ENCODE measurements at regions not wholly inside any gene's neighbourhood (a gene's known extent, or its start where the extent isn't known, plus 50 kb on each side); places are given as distances from the start of the nearest gene placed in this dataset.
"Not testable (repeated sequence)": the region's sequence is repeated elsewhere in the genome, so short reads cannot be mapped to it uniquely, and the experiment has no call there.

DNA sequence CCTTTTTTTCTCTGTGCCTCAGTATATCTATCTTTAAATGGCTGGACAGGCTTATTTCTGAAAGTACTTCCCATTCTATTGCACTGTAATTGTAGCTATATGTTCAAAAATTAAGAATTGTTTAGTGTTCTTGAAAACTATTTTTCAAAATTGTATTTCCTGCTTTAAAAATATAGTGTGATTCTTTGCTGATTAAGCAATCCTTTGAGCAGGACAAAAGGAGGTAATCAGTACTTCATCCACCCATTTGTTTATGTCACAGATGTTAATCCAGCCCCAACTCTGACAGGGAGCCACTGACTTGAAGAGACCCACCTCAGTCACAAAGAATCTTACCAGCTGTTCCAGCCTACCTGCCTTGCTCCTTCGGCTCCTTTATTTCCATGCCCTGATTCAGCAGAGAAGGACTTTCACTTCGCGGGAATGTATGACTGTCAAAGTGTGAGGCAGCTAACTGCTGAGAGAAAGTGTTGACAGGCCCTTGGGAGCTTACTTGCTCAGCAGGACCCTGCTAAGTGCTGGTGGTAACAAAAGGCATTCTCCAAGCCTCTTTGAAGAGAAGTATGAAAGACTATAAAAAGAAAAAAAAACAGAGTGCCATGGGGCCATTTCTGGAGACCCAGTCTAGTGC lies 393.3 kb upstream of the CYRIA start:
- no peak for DNase-seq

DNA sequence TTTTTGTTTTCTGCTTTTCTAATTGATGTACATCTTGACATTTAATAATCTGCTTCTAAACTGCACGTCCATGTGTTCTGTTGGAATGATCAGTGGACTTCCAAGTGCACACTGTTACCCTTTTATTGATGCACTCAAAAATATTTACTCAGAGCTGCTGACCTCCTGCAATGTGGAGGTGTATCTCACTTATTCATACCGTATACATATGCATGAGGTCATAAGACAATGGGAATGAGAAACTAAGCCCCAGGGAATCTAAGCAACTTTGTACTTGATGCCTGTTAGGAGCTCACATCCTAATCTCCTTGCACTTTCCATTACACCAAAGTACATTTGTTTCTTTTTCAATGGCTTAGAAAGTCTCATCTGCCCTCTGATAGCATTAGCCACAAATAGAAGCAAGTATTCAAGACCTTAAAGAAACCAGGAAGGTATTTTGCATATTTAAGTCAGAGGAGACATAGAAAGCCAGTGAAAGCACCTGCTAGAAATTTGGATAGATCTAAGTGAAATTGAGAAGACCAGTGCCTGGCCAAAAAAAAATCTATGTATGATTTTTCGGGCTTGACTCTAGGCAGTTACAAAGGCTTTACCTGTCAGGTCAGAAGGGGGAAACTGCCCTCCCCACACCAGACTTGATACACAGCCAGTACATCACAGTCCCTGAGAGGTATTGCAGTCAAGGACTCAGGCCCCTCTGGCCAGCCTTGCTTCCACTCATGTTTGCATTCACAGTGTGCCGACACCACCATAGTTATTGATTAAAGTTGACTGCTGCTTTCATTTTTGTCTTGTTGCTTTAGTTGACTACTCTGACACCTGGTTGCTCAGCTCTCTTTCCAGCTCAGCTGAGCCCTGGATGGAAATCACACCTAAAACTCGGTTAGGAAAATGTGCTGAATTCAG lies 391.7 kb upstream of the CYRIA start:
- no peak for DNase-seq

DNA sequence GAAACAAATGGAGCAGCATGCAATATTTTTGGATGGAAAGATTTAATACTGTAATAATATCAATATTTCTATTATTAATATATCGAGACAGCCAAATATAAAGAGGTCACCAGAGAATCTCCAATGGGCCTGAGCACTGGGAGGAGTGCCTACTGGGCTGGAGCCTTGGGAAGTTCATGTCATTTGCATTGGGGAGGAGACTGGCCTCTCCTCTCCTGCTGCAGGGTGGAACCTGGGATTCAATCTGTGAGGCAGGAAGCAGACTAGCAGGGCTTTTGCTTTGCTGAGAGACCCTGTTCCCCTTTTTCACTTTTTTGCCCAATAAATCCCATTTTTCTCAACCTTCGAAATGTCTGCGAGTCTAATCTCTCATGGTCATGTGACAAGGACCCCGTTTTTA lies 390.6 kb upstream of the CYRIA start:
- no peak for DNase-seq

DNA sequence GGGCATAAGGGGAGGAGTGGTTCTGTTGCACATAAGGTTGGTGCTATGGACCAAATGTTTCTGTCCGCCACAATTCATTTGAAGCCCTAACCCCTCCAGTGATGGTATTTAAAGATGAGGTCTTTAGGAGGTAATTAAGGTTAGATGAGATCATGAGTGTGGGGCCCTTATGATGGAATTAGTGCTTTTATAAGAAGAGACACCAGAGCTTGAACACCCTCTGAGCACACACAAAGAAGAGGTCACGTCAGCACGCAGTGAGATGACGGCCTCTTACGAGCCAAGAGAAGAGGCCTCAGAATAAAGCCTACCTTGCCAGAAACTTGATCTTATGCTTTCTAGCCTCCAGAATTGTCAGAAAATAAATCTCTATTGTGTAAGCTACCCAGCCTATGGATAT lies 386.4 kb upstream of the CYRIA start:
- no peak for DNase-seq

DNA sequence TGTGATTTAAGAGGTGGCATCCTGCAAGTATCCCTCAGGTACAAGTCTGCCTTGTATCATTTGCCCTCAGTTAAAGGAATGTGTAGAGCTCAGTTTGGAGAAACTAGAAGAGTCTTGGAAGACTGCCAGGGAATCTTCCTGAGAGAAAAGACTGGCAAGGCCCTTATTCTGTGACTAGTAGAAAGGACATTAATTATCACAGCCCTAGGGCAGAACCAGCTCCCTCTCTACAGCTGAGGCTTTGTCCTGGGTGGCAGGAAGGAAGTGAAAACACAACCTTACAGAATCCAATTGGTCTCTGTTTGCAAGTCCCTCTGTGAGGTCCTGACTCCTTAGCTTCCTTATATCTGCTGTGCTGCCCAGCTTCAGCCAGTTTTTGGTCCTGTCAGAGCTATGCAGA lies 385.9 kb upstream of the CYRIA start:
- no peak for DNase-seq

DNA sequence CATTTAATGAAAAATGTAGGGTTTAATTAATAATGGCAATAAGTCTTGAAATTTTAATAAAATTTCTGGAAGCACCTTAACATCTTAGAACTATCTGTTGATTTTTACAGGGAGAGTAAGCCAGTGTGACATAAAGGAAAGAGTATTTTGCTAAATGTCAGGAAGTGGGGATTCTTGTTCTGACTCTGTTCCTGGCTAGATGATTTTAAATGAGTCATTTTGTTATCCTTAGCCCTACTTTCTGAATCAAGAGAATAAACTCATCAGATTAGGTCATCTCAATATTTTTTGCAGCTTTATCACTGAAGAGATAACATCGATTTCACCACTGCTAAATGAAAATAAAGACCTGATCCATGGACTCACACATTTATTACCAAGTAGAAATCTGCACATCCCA lies 377.5 kb upstream of the CYRIA start:
- DNase-seq = no peak

DNA sequence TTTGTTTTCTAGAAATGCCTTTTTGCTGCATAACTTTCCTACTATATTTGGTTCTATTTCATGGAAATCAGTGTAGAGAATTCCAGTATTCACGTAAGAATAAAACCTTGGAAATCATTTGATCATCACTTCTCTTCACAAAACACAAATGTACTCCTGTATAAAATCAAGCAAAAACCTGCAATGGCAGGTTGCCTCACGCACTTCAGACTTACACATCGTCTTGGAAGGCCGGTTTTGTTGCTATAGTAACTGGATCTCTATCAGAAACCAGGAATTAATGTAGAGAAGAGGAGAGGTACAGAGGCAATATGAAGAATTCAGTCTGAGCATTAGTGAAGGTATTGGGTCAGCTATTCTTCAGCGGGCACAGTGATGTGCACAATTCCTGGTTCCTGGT lies 370.7 kb upstream of the CYRIA start:
- DNase-seq = no peak

DNA sequence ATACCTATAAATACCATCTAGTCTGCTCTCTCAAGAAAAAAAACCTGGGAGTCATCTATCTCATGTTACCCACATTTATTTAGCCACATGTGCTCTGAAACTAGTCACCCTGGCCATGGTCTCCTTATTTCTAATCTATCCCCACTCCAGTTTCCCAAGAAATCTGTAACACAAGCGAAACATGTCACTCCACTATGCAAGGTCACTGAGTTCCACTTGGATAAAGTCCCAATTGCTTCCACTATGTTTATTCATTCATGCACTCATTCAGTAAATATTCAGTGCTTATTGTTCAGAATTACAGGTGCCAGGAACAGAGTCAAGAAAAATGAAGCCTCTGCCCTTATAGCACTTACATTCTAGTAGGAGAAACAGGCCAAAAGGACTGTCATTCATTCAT lies 369.4 kb upstream of the CYRIA start:
- DNase-seq = no peak

DNA sequence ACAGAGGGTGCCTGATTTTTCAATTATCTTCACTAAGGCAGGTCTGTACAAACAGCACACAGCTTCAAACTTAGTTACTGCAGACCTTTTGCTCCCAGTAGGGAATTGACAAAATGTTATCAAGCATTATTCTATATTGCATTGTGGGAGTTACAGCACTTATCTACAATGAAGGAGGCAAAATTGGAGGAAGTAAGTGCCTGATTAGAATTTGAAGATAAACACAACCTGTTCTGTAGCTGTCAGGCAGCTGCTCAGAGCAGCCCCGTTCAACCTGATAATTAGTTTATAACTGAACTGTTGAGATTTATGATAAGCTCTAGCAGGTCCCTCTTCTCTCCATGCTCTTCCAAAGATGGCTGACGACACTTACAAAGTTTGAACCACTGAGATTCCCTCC lies 364.4 kb upstream of the CYRIA start:
- DNase-seq = no peak

DNA sequence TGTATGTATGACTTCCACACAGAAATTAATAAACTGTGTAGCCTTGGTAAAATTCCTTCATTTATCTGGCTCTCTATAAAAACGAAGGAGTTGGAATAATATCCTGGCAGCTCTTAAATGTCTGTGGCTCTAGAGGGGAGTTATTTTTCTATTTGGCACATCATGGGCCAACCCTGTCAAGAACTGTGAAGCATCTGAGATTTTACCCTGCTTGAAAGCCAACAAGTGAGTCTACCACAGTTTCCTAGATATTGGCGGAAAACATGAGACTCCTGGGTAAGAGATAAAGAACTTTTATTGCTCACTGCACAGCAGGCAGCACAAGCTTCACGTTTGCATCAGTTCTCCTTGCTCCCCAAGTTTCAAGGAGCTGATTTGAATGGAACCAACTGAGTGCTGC lies 346.7 kb upstream of the CYRIA start:
- no peak for DNase-seq

DNA sequence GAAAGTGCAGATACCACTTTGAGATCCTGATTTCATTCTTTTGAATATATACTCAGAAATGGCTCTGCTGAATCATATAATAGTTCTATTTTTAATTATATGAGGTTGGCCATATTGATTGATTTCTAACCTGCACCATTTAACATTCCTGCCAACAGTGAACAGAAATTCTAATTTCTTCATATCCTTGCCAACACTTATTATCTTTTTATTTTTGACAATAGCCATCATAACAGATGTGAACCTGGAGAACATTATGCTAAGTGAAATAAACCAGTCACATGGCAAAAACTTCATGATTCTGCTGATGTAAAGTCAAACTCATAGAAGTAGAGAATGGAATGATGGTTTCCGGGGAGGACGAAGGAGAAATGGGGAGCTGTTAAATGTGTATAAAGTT lies 344.5 kb upstream of the CYRIA start:
- no peak for DNase-seq

DNA sequence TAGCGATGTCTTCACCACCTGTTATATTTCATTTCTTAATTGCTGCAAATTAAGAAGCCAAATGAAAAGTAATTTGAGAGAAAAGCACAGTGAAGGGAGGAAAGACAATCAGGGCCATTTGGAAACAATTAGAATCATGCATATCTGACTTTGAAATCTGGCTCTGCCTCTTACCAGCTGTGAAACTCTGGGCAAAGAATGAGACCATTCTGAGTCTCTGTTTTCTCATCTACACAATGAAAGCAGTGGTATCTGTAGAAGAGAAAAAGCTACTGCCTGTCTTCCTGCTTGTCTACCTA lies 334.5 kb upstream of the CYRIA start:
- DNase-seq = no peak

DNA sequence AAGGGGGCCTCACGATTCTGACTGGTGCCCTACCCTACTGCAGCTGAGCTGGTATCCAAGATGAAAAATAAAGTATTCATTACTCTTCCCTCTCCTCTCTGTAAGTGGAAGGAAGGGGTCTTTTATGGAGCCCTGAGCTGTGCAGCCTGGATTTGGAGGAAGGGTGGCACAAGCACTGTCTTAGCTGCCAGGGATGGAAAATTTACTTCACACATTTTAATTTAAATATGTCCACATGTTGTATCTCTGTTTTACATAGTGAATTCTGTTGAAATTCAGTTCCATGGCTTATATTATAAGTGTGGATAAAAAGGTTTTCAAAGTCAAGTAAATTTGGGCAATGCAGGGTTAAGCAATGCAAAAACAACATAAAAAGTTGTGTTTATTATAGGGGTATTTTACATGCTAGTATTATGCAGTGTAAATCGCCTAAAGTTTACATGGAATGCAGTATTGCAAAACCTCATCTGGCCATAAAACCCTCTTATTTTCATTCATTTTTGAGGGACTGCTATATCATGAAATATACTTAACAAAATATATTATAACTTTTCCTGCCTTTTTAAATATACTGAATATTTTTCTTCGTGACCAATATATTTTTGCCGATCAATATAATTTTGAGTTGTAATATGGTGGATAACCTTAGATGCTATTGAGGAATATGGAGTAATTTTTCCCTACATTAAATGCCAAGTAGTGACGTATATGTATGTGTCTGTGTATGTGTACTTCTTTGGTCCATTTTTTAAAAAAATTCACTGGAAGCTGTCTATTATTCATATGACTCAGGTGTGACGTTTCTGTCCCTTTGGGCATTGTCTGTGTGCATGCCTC lies 333.9 kb upstream of the CYRIA start:
- DNase-seq = no peak

DNA sequence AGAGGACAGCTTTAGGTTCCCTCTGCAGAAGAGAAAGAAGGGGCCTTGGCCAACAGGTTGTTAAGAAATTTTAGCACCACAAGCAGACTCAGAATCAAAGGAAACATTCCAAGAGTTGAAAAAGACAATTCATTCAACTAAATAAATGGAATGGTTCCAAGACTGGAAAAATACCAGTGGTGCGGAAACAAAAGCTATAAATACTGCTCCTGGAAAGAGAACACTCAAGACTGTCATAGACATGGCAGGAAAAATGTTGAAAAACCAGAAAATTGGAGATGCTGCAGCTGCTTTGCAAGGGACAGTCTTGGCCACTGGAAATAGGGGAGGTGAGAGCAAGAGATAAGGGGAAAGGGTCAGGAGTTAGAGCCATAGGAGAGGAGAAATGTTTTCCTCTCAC lies 312.7 kb upstream of the CYRIA start:
- DNase-seq = no peak

DNA sequence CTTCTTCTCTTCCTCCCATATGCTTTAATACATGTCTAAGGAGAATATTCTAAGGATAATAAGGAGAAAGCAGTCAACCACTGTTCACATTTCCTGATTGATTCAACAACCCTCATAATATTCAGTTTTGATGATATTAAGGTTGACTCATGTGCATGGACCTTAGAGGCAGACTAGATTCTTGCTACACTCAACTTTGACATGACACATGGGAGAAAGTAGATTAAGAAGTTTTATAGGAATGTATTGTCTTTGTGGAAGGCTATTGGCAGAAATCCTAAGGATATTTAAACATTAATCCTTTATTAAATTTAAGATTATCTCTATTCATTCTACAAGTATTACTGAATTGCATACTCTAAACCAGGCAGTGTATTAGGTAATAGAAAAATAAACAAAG lies 309.1 kb upstream of the CYRIA start:
- DNase-seq = no peak

DNA sequence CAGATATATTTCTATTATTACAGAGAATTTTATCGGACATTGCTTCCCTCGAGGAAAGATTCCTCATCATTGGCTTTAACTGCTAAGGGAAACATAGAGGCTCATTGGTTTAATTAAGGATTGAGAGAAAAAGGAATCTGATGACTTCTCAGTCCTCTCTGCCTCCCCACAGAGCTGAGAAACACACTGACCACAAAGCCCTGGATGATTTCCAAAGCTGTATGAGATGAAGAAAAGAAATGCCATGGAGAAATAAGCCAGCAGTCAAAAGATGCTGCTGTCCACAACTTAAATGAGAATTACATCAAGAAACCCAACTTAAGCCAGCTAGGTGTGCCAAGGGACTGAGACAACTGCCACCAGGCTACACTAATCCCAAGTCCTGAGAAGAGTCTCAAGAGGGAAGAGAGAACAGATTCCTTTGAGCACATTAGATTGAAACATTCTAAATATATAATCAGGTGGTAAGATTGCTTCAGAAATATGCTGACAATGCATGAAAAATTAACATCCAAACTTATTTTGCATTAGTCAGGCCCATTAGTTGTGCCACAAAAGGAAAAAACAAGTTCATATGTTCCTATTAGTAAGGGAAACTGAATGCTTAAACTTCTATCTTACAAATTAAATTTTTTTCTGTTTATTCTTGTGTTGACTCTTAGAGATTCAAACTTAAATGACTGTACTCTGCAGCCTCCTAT lies 308.1 kb upstream of the CYRIA start:
- DNase-seq = no peak

DNA sequence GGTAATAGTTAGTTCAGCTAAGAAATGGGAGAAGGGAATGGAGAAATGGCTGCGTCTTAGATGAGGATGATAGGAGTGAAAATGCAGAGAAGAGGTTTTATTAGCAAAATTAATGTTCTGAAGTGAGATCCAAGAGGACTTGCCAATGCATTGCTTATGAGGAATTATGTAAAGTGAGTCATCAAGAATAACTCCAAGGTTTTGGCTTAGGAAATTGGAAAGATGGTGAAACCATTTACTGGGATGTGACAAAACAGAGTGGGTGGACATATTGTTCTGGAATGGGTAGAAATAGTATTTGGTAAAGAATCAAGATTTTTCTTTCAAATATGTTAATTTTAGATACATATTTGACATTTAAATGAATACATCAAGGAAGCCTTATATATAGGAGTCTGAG lies 306.6 kb upstream of the CYRIA start:
- DNase-seq = no peak

DNA sequence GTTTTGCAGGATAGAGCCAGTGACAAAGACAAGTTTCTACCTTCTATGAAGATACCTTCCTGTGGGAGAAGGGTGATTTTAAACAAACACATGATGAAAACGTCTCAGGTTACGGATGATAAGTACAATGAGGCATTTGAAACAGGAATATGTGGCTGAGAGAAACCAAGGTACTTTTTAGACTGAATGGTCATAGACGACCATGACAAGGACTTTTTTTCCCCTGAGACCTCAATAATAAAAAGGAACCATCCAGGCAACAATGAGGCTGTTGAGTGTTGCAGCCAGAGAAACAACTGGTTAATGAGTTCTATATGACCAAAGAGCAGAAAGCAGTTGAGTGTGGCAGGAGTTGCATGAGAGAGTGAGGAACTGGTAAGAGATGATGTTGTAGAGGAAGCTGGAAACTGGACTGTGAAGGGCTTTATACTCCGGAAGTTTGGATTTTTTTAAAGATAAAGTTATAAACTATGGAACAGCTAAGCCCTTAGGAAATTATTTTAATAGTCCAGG lies 306.1 kb upstream of the CYRIA start:
- no peak for DNase-seq

DNA sequence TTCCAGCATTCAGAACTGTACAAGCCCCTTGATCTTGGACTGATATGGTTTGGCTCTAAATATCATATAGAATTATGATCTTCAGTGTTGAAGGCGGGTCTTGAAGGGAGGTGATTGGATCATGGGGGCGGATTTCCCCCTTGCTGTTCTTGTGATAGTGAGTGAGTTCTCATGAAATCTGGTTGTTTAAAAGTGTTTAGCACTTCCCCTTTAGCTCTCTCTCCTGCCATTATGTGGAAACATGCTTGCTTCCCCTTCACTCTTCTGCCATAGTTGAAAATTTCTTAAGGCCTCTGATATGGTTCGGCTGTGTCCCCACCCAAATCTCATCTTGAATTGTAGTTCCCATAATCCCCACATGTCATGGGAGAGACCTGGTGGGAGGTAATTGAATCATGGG lies 305.3 kb upstream of the CYRIA start:
- not testable (repeated sequence) for DNase-seq

DNA sequence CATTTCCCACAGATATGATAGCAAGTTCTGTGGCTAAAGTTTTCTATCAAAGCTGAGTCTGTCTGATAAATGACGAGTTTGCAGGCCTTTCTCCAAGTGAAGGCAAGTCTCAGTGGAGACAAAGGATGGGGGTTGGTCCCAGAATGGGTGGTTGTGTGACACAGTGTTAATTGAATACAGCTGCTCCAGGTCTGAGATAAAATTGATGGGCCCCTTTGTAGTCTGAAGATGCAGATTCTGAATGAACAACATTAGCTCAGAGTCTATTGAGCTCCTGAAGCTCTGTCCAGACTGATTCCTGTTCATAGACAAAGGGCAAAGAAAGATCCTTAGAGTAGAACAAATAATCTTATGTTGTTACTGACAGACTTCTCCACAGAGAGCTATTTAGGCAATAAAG lies 296.9 kb upstream of the CYRIA start:
- no peak for DNase-seq

DNA sequence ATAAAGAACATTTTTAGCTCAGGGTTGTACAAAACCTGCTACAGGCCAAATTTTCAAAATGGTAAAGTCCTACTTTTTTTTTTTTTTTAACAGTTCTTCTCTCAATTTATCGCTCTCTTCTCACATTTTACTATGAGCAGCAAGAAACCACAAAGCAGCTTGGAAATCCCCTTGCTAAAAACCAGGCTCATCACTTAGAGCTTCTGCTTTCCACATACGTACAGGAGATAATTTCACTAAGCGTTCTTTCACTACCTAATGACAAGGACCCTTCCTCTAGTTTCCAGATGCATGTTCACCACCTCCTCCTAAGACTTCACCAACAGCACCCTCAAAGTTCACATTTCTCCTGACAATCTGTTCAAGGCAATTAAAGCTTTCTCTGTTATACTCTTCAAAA lies 294.9 kb upstream of the CYRIA start:
- no peak for DNase-seq

DNA sequence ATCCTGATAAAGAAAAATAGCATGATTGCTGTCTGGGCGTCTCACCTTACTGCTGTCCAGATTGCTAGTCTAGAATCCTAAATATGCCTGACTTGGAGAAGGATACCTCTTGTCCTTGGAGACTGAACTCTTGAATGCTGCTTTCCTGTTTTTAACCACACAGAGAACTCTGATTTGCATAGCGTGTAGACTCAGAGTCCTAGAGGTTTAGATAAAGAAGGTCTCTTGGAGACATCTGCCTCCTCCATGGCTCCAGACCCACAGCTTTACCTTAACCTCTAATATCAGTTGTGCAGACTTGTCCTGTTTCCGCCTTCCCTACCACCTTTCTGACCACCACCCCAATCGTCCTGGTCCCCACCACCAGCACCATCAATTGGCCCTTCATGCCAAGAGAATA lies 292.6 kb upstream of the CYRIA start:
- no peak for DNase-seq

DNA sequence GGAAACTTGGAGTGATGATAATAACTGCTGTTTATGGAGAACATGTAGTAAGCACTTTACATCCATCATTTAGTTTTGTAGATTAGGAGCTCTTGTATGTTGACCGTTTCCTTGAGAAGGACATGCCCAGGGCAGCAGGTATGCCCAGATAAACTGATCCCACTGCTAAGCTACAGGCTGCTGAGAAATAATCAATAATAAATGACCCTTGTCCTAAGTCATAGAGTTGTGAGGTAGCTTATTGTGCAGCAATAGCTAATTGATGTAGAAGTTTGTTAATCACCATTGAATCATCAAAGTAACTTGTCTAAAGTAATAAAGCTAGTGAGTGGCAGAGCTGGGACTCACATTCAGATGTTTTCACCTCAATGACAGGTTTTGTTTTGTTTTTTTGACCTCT lies 287.2 kb upstream of the CYRIA start:
- DNase-seq = no peak
